DOHH2 (cell line): ENCODE measurements at regions not wholly inside any gene's neighbourhood (a gene's known extent, or its start where the extent isn't known, plus 50 kb on each side); places are given as distances from the start of the nearest gene placed in this dataset.

Source experiments
- H3F3A ChIP-seq: fragments of 200-600 bp; sonication (generic), shearing (Covaris generic); 2 replicates; pipeline ENCODE4 v1.6.0; 2016; ENCODE audit warnings: antibody characterized with exemption, mild to moderate bottlenecking; ENCODE audit not compliant: control insufficient read depth, insufficient read depth
- H3K27ac ChIP-seq: fragments of 200-600 bp; sonication (generic); 2 replicates; pipeline ENCODE4 v1.5.1; 2014; ENCODE audit warnings: low read depth, mild to moderate bottlenecking, low read length, moderate library complexity
- H3K27me3 ChIP-seq: fragments of 200-600 bp; sonication (generic); 2 replicates; pipeline ENCODE4 v1.6.1; 2014; ENCODE audit warnings: mild to moderate bottlenecking, low read length, mixed read lengths; ENCODE audit not compliant: control insufficient read depth
- H3K36me3 ChIP-seq: fragments of 200-600 bp; sonication (generic); 2 replicates; pipeline ENCODE4 v1.6.1; 2014; ENCODE audit warnings: mild to moderate bottlenecking, low read length, moderate library complexity, mixed read lengths; ENCODE audit not compliant: control insufficient read depth
- H3K4me1 ChIP-seq: fragments of 200-600 bp; sonication (generic); 2 replicates; pipeline ENCODE4 v1.6.1; 2014; ENCODE audit warnings: mild to moderate bottlenecking, low read length, mixed read lengths; ENCODE audit not compliant: control insufficient read depth
- H3K4me2 ChIP-seq: fragments of 200-600 bp; sonication (generic); 2 replicates; pipeline ENCODE4 v1.6.0; 2014; ENCODE audit warnings: mild to moderate bottlenecking, low read length, moderate library complexity
- H3K4me3 ChIP-seq: fragments of 200-600 bp; sonication (generic); 2 replicates; pipeline ENCODE4 v1.5.1; 2014; ENCODE audit warnings: mild to moderate bottlenecking, low read length, mixed read lengths
- H3K79me2 ChIP-seq: fragments of 200-600 bp; sonication (generic); 2 replicates; pipeline ENCODE4 v1.6.1; 2014; ENCODE audit warnings: mild to moderate bottlenecking, low read length, mixed read lengths; ENCODE audit not compliant: control insufficient read depth
- H3K9me2 ChIP-seq: fragments of 200-600 bp; sonication (generic); replicated peaks from 2 replicates; pipeline ENCODE4 v1.6.1; 2014; ENCODE audit warnings: mild to moderate bottlenecking, low read length, mixed read lengths; ENCODE audit not compliant: control insufficient read depth
- H3K9me3 ChIP-seq: fragments of 200-600 bp; sonication (generic); 2 replicates; pipeline ENCODE4 v1.6.1; 2014; ENCODE audit warnings: antibody characterized with exemption, low read length, mixed read lengths; ENCODE audit not compliant: control insufficient read depth, insufficient read depth
- H4K20me1 ChIP-seq: fragments of 200-600 bp; sonication (generic); 2 replicates; pipeline ENCODE4 v1.6.0; 2014; ENCODE audit warnings: low read depth, mild to moderate bottlenecking, antibody characterized with exemption, low read length, moderate library complexity; ENCODE audit not compliant: control insufficient read depth, insufficient read depth
- EZH2phosphoT487 ChIP-seq: fragments of 200-600 bp; sonication (generic); IDR thresholded peaks from 2 replicates; pipeline ENCODE4 v1.6.1; 2017; ENCODE audit warnings: borderline replicate concordance, mild to moderate bottlenecking, antibody characterized with exemption, low read length, moderate library complexity, mixed read lengths
- TF ChIP-seq, protein P1 (sequence below): fragments of 200-600 bp; sonication (generic); IDR thresholded peaks from one replicate; pipeline ENCODE4 v1.5.1; 2014; ENCODE audit warnings: antibody characterized with exemption, mild to moderate bottlenecking, low read depth, low read length; ENCODE audit not compliant: poor library complexity, severe bottlenecking

DNA sequence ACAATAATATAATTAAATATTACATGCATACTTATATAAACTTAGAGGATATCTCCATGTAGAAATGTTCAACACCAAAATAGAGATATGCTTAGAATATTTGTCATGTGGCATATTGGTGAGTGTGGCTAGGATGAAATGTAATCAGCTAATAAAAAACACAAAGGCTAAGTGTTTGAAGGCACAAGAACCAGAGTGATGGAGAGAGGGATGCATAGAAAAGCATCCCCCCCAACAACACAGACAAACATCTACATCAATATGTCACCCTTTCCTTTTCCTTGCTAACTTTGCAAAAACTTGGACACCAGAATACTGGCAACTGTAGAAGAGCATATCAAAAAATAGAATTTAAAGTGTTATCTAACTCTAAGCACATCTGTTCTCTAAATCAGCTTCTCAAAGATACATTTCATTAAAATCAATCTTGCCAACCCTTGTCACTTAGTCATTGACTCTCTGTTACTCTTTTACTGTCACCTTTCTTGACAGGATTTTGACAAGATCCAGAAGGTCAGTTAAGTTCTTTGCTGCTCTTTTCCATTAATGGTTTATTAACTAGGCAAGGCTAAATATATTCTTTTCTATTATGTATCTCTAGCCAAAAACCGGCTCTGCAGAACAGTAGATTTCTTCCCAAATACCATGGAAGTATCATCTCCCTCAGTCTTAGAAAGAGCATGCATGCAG lies 695.9 kb downstream of the OTOL1 start:
- H3K9me2 ChIP-seq, result no peaks in the 10 kb centered on the region
- H3F3A ChIP-seq, result no peaks in the 10 kb centered on the region
- no peak overlapping the region for H3K4me3 ChIP-seq
- TF ChIP-seq EZH2phosphoT487, result no peak
- TF ChIP-seq, protein P1, sequence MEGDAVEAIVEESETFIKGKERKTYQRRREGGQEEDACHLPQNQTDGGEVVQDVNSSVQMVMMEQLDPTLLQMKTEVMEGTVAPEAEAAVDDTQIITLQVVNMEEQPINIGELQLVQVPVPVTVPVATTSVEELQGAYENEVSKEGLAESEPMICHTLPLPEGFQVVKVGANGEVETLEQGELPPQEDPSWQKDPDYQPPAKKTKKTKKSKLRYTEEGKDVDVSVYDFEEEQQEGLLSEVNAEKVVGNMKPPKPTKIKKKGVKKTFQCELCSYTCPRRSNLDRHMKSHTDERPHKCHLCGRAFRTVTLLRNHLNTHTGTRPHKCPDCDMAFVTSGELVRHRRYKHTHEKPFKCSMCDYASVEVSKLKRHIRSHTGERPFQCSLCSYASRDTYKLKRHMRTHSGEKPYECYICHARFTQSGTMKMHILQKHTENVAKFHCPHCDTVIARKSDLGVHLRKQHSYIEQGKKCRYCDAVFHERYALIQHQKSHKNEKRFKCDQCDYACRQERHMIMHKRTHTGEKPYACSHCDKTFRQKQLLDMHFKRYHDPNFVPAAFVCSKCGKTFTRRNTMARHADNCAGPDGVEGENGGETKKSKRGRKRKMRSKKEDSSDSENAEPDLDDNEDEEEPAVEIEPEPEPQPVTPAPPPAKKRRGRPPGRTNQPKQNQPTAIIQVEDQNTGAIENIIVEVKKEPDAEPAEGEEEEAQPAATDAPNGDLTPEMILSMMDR, result no peak
- H3K9me3 ChIP-seq, result no peaks in the 10 kb centered on the region
- no peaks in the 10 kb centered on the region for H3K27me3 ChIP-seq
- H3K27ac ChIP-seq, result no peak overlapping the region
- no peak overlapping the region for H3K4me2 ChIP-seq
- H4K20me1 ChIP-seq, result no peaks in the 10 kb centered on the region
- no peaks in the 10 kb centered on the region for H3K79me2 ChIP-seq
- H3K4me1 ChIP-seq, result no peaks in the 10 kb centered on the region
- H3K36me3 ChIP-seq, result no peaks in the 10 kb centered on the region

DNA sequence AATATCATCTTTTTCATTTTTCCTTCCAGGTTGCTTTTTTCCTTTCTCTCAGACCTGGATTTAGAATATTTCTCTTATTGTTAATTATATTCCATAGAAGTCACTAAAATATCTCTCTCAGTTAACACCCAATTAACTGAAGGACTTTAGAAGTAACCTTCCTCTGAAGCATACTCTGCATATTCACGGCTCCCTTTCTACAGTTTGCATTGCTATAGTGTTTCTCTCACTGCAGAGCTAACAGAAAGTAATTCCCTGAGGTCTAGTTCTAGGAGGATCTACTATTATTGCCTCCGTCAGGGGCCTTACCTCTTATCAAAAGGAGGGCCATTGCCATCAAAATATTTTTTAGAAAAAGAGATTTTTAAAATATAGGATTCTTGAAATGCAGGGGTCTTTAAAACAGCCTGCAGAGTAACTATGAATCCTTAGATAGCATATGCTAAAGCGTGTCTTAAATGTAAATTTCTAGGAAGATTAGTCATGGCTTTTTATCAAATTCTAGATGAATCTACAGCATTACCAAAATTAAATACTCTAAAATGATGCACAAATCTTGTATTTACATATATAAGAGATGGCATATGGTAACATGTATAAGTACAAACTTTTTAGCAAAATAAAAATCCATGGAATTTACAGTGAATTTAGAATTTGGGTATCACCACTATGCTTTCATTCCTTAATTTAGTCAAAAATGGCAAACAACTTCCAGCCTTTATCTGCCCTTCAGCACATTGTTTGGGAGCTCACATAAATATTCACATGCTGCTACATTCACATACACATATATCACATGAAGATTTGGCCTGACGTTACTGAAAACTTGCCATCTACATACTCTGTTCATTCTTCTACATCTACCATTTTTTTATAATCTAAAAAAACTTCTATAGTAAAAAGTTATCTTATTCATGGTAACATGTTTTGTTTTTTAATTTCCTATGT lies 696.8 kb downstream of the OTOL1 start:
- H3K27me3 ChIP-seq, result no peaks in the 10 kb centered on the region
- no peaks in the 10 kb centered on the region for H3K9me3 ChIP-seq
- H3K9me2 ChIP-seq, result no peaks in the 10 kb centered on the region
- no peaks in the 10 kb centered on the region for H3F3A ChIP-seq
- TF ChIP-seq EZH2phosphoT487, result no peak
- TF ChIP-seq, protein P1, result no peak
- H3K79me2 ChIP-seq, result no peaks in the 10 kb centered on the region
- H3K4me1 ChIP-seq, result no peaks in the 10 kb centered on the region
- no peaks in the 10 kb centered on the region for H3K36me3 ChIP-seq
- H4K20me1 ChIP-seq, result no peaks in the 10 kb centered on the region
- no peak overlapping the region for H3K27ac ChIP-seq
- H3K4me3 ChIP-seq, result no peak overlapping the region
- no peak overlapping the region for H3K4me2 ChIP-seq

DNA sequence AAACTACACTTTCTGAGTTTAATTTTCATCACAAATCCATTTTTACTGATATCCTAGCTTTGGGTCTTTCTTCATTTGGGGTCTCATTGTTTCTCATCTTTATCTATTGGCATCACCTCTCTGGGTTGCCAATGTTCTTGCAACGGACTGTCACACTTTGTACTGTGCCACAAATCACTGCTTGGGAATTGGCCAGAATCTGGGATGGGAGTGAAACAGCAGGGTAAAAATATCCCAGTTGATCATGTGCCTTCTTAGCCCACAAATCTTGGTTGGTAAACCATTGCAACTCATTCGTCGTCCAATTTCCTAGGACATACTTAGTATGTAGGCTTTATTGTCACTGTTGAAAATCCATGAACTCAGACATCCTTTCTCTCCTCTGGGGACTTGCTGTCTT lies 698.5 kb downstream of the OTOL1 start:
- no peak overlapping the region for H3K27ac ChIP-seq
- H3K79me2 ChIP-seq, result no peaks in the 10 kb centered on the region
- no peaks in the 10 kb centered on the region for H3K9me2 ChIP-seq
- no peaks in the 10 kb centered on the region for H3K36me3 ChIP-seq
- TF ChIP-seq, protein P1, result no peak
- TF ChIP-seq EZH2phosphoT487, result no peak
- no peaks in the 10 kb centered on the region for H3K4me1 ChIP-seq
- no peaks in the 10 kb centered on the region for H4K20me1 ChIP-seq
- no peaks in the 10 kb centered on the region for H3K27me3 ChIP-seq
- no peaks in the 10 kb centered on the region for H3K9me3 ChIP-seq
- no peaks in the 10 kb centered on the region for H3F3A ChIP-seq
- no peak overlapping the region for H3K4me3 ChIP-seq
- no peak overlapping the region for H3K4me2 ChIP-seq
